PC-3 (cell line): ENCODE measurements at regions not wholly inside any gene's neighbourhood (a gene's known extent, or its start where the extent isn't known, plus 50 kb on each side); places are given as distances from the start of the nearest gene placed in this dataset.

ENCODE experiments used
- ATAC-seq: fragments of 200-7000 bp; cut with Tn5 transposase; 2 replicates; pipeline ENCODE4 v1.9.1; 2020; ENCODE audit warnings: mild to moderate bottlenecking, moderate library complexity
- BruUV-seq: library from RNA; stranded (reverse); fragments of 400-500 nt; replicated peaks from 2 replicates; lab custom pipeline; 2021; lab: Mats Ljungman, UMichigan
- CTCF ChIA-PET: fragments of 300-600 bp; sonication (Branson Sonifier 250); formaldehyde crosslinking; loops from one replicate; lab custom pipeline; 2022; ENCODE audit warnings: antibody characterized with exemption; lab: Charles Lee
- POLR2A ChIA-PET: fragments of 300-600 bp; sonication (Branson Sonifier 250); formaldehyde crosslinking; loops from one replicate; lab custom pipeline; 2022; ENCODE audit warnings: antibody characterized with exemption; ENCODE audit not compliant: unreplicated experiment; lab: Charles Lee
- DNase-seq: peaks from one replicate; pipeline ENCODE4 v3.0.0-alpha.2; 2015
- H2AFZ ChIP-seq: fragments of 300-600 bp; sonication (generic); 2 replicates; pipeline ENCODE4 v1.6.0; 2016; ENCODE audit warnings: antibody characterized with exemption, low read length
- H3F3A ChIP-seq: fragments of 300-600 bp; sonication (generic); one replicate; pipeline ENCODE4 v1.6.0; 2017; ENCODE audit warnings: antibody characterized with exemption, low read length, control low read depth, mild to moderate bottlenecking; ENCODE audit not compliant: unreplicated experiment
- H3K27ac ChIP-seq: fragments of 300-600 bp; sonication (generic); 2 replicates; pipeline ENCODE4 v1.5.1; 2016; ENCODE audit warnings: mild to moderate bottlenecking, low read length
- H3K27me3 ChIP-seq: fragments of 300-600 bp; sonication (generic); 2 replicates; pipeline ENCODE4 v1.6.1; 2016; ENCODE audit warnings: low read length, mixed read lengths
- H3K36me3 ChIP-seq: fragments of 300-600 bp; sonication (generic); 2 replicates; pipeline ENCODE4 v1.6.1; 2016; ENCODE audit warnings: low read depth, mixed run types, low read length, mixed read lengths
- H3K4me1 ChIP-seq: fragments of 300-600 bp; sonication (generic); 2 replicates; pipeline ENCODE4 v1.5.1; 2016; ENCODE audit warnings: low read length; ENCODE audit not compliant: insufficient read depth
- H3K4me2 ChIP-seq: fragments of 300-600 bp; sonication (generic); 2 replicates; pipeline ENCODE4 v1.6.0; 2016; ENCODE audit warnings: low read length
- H3K4me3 ChIP-seq: fragments of 300-600 bp; sonication (generic); 2 replicates; pipeline ENCODE4 v1.5.1; 2016; ENCODE audit warnings: mild to moderate bottlenecking, low read length, mixed read lengths
- H3K79me2 ChIP-seq: fragments of 300-600 bp; sonication (generic); 2 replicates; pipeline ENCODE4 v1.6.1; 2017; ENCODE audit warnings: low read length, mixed read lengths
- H3K9ac ChIP-seq: fragments of 300-600 bp; sonication (generic); 2 replicates; pipeline ENCODE4 v1.6.0; 2016; ENCODE audit warnings: mild to moderate bottlenecking, low read length
- H3K9me2 ChIP-seq: fragments of 300-600 bp; sonication (generic); replicated peaks from 2 replicates; pipeline ENCODE4 v1.6.1; 2016; ENCODE audit warnings: mixed run types, low read length, mixed read lengths
- H3K9me3 ChIP-seq: fragments of 300-600 bp; sonication (generic); 2 replicates; pipeline ENCODE4 v1.6.1; 2016; ENCODE audit warnings: low read length, mixed read lengths
- H4K20me1 ChIP-seq: fragments of 300-600 bp; sonication (generic); 2 replicates; pipeline ENCODE4 v1.6.1; 2016; ENCODE audit warnings: low read length, mixed read lengths
- CTCF ChIP-seq: fragments of 300-600 bp; sonication (generic); conservative IDR thresholded peaks from 2 replicates; pipeline ENCODE4 v1.5.1; 2017; ENCODE audit warnings: antibody characterized with exemption, low read depth, mild to moderate bottlenecking, low read length
- EZH2 ChIP-seq: fragments of 300-600 bp; sonication (generic); IDR thresholded peaks from one replicate; pipeline ENCODE4 v1.6.1; 2017; ENCODE audit warnings: antibody characterized with exemption, mild to moderate bottlenecking, low read length; ENCODE audit not compliant: unreplicated experiment
- EZH2phosphoT487 ChIP-seq: fragments of 300-600 bp; sonication (generic); IDR thresholded peaks from 2 replicates; pipeline ENCODE4 v1.6.1; 2018; ENCODE audit warnings: mild to moderate bottlenecking, antibody characterized with exemption, low read length, borderline replicate concordance
- intact Hi-C: fragments of 100-400 bp; cut with micrococcal nuclease; formaldehyde crosslinking; loops from 2 replicates; pipeline ENCODE4 v1.9.0; 2023

GRCh38 chr7:72494807-72495206 lies 82.7 kb upstream of the CALN1 start:
- Histone ChIP-seq H3K9ac (no peak overlapping the region), H3K9me3 (no peaks in the 10 kb centered on the region), H3K36me3 (no peaks in the 10 kb centered on the region), H4K20me1 (no peaks in the 10 kb centered on the region), H3K9me2 (no peaks in the 10 kb centered on the region), H3F3A (no peaks in the 10 kb centered on the region), H3K4me3 (no peak overlapping the region), H2AFZ (no peak overlapping the region), H3K27me3 (no peaks in the 10 kb centered on the region), H3K4me1 (no peaks in the 10 kb centered on the region), H3K27ac (no peak overlapping the region), H3K4me2 (no peak overlapping the region), H3K79me2 (no peaks in the 10 kb centered on the region)
- ChIA-PET CTCF (no interaction called here), POLR2A (no interaction called here)
- TF ChIP-seq EZH2, result no peak
- no peak for TF ChIP-seq CTCF
- no peak for TF ChIP-seq EZH2phosphoT487
- intact Hi-C loops, result loop anchor here (5.0 to 10.0 kb wide), 4 partner anchors 140 to 313 kb away; no protein-coding TSS in a partner anchor
- BruUV-seq, result no TSS peak
- ATAC-seq (no peak), DNase-seq (no peak)

DNA sequence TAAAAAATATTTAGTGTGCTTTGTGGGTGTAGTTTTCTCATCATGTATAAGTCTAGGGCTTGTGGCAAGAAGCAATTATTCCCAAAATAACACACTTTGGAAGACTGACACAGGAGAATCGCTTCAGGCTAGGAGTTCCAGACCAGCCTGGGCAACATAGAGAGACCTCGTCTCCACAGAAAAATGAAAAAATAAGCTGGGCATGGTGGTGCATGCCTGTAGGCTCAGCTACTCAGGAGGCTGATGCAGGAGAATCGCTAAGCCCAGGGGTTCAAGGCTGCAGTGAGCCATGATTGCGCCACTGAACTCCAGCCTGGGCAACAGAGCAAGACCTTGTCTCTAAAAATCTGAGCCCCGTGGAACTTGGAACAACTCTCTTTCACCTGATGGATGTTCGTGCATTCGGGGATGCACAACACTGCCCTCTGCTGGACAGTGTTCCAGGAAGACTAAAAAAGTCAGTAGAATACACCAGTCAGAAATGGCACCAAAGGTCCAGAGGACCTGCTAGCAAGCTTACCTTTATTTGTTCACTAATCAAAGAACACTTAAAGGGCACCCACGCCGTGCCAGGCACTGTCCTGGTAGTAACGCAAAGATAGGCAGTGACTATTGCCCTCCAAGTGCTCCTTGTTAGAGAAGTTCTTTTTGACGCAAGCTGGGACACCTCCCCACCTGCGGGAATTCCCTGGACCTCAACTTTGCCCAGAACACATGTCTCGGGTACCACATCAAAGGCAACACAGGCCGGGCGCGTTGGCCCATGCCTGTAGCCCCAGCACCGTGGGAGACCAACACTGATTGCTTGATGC lies 81.9 kb upstream of the CALN1 start:
- DNase-seq, result peak; percentile 76
- no TSS peak for BruUV-seq
- ChIA-PET CTCF (no interaction called here), POLR2A (no interaction called here)
- Histone ChIP-seq H2AFZ (no peak overlapping the region), H3K4me1 (no peaks in the 10 kb centered on the region), H3K9ac (no peak overlapping the region), H3K4me3 (no peak overlapping the region), H3K27me3 (no peaks in the 10 kb centered on the region), H4K20me1 (no peaks in the 10 kb centered on the region), H3K79me2 (no peaks in the 10 kb centered on the region), H3K27ac (no peak overlapping the region), H3K9me2 (no peaks in the 10 kb centered on the region), H3K9me3 (no peaks in the 10 kb centered on the region), H3F3A (no peaks in the 10 kb centered on the region), H3K36me3 (no peaks in the 10 kb centered on the region), H3K4me2 (no peak overlapping the region)
- ATAC-seq, result peak; percentile 58
- TF ChIP-seq EZH2, result no peak
- TF ChIP-seq CTCF, result peak; percentile 74
- intact Hi-C loops, result loop anchor here (5.0 to 10.0 kb wide), 4 partner anchors 141 to 312 kb away; no protein-coding TSS in a partner anchor

- ChIA-PET POLR2A (no interaction called here), CTCF (no interaction called here)
- ATAC-seq (no peak), DNase-seq (no peak)
- H3K27ac ChIP-seq, result no peak overlapping the region
- TF ChIP-seq EZH2phosphoT487, result no peak
- no peaks in the 10 kb centered on the region for H3F3A ChIP-seq
- H3K4me3 ChIP-seq, result no peak overlapping the region
- H3K4me1 ChIP-seq, result no peaks in the 10 kb centered on the region
- no peaks in the 10 kb centered on the region for H3K36me3 ChIP-seq
- H3K9me2 ChIP-seq, result no peaks in the 10 kb centered on the region
- H2AFZ ChIP-seq, result no peak overlapping the region
- intact Hi-C loops, result loop anchor here (5.0 to 10.0 kb wide), 4 partner anchors 142 to 310 kb away; no protein-coding TSS in a partner anchor
- no peaks in the 10 kb centered on the region for H4K20me1 ChIP-seq
- no peaks in the 10 kb centered on the region for H3K79me2 ChIP-seq
- H3K9me3 ChIP-seq, result no peaks in the 10 kb centered on the region
- no TSS peak for BruUV-seq
- no peaks in the 10 kb centered on the region for H3K27me3 ChIP-seq
- no peak overlapping the region for H3K9ac ChIP-seq
- H3K4me2 ChIP-seq, result no peak overlapping the region
Measured at GRCh38 chr7:72492461-72493065, 80.4 kb upstream of the CALN1 start.
